ENCODE measurements at regions not wholly inside any gene's neighbourhood (a gene's known extent, or its start where the extent isn't known, plus 50 kb on each side); places are given as distances from the start of the nearest gene placed in this dataset.
A peak's percentile ranks its signal among the peaks of the same experiment; 100 is the strongest.

GRCh38 chr1:101152633-101153032 lies 84.2 kb upstream of the S1PR1 start:
- no peak for DNase-seq (ENCODE audit: low spot score)

- DNase-seq (ENCODE audit: low spot score): no peak
These were observed 85.5 kb upstream of the S1PR1 start for GRCh38 chr1:101151286-101151685.

- no peak for DNase-seq (ENCODE audit: low spot score)
These were observed 86.1 kb upstream of the S1PR1 start for GRCh38 chr1:101150670-101151069.

GRCh38 chr1:101150266-101150665 lies 86.6 kb upstream of the S1PR1 start:
- DNase-seq (ENCODE audit: low spot score): no peak

- no peak for DNase-seq (ENCODE audit: low spot score)
These were observed 87.8 kb upstream of the S1PR1 start for GRCh38 chr1:101148980-101149379.

- no peak for DNase-seq (ENCODE audit: low spot score)
These were observed 89.4 kb upstream of the S1PR1 start for GRCh38 chr1:101147381-101147780.

GRCh38 chr1:101145449-101145820 lies 91.4 kb upstream of the S1PR1 start:
- no peak for DNase-seq (ENCODE audit: low spot score)

- no peak for DNase-seq (ENCODE audit: low spot score)
These were observed 92.0 kb upstream of the S1PR1 start for GRCh38 chr1:101144671-101145448.

GRCh38 chr1:101142244-101142643 lies 94.6 kb upstream of the S1PR1 start:
- DNase-seq (ENCODE audit: low spot score): no peak

GRCh38 chr1:101141376-101141775 lies 95.4 kb upstream of the S1PR1 start:
- DNase-seq (ENCODE audit: low spot score): no peak

- DNase-seq (ENCODE audit: low spot score): no peak
These were observed 96.7 kb upstream of the S1PR1 start for GRCh38 chr1:101139821-101140718.

- no peak for DNase-seq (ENCODE audit: low spot score)
These were observed 97.7 kb upstream of the S1PR1 start for GRCh38 chr1:101139130-101139529.

- DNase-seq (ENCODE audit: low spot score): peak; percentile 22
These were observed 99.4 kb upstream of the S1PR1 start for GRCh38 chr1:101137144-101138126.

GRCh38 chr1:101136739-101137138 lies 100.1 kb upstream of the S1PR1 start:
- peak; percentile 55 for DNase-seq (ENCODE audit: low spot score)

GRCh38 chr1:101136271-101136670 lies 100.5 kb upstream of the S1PR1 start:
- no peak for DNase-seq (ENCODE audit: low spot score)

- DNase-seq (ENCODE audit: low spot score): no peak
These were observed 101.3 kb upstream of the S1PR1 start for GRCh38 chr1:101135526-101135925.

- DNase-seq (ENCODE audit: low spot score): no peak
These were observed 105.5 kb upstream of the S1PR1 start for GRCh38 chr1:101131239-101131843.

GRCh38 chr1:101130673-101131072 lies 105.1 kb upstream of the DPH5 start:
- DNase-seq (ENCODE audit: low spot score): no peak

GRCh38 chr1:101128846-101129245 lies 103.3 kb upstream of the DPH5 start:
- peak; percentile 37 for DNase-seq (ENCODE audit: low spot score)

GRCh38 chr1:101128211-101128727 lies 102.7 kb upstream of the DPH5 start:
- DNase-seq (ENCODE audit: low spot score): peak; percentile 78

- no peak for DNase-seq (ENCODE audit: low spot score)
These were observed 98.8 kb upstream of the DPH5 start for GRCh38 chr1:101124405-101124804.
